Bone marrow (tissue), 2 donors: ENCODE measurements at regions not wholly inside any gene's neighbourhood (a gene's known extent, or its start where the extent isn't known, plus 50 kb on each side); places are given as distances from the start of the nearest gene placed in this dataset.
"Not testable (repeated sequence)": the region's sequence is repeated elsewhere in the genome, so short reads cannot be mapped to it uniquely, and the experiment has no call there.

Experiments
- DNase-seq, 2 donors: peaks; one replicate each; lab custom pipeline; 2025; lab: John Stamatoyannopoulos, UW

DNA sequence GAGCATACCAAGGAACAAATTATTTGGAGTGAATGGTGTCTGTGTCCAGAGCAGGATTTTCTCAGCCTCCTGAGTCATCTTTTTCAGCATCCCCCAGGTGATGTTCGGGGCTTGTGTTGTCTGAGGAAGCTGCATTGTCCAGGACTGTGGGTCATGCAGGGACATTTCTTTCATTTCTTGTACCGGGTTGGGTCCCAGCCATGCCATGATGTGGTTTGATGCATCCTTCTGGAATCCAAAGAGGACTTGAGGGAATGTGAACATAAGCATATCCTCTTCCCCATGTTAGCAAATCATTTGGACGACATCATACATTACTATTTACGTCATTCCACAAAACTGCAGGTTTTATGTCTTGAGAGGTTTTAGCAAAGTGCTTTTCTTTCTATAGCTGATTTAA lies 797.8 kb downstream of the CCDC85A start:
- DNase-seq: no peak

GRCh38 chr2:56985609-56986008 lies 801.8 kb downstream of the CCDC85A start:
- DNase-seq: no peak

DNA sequence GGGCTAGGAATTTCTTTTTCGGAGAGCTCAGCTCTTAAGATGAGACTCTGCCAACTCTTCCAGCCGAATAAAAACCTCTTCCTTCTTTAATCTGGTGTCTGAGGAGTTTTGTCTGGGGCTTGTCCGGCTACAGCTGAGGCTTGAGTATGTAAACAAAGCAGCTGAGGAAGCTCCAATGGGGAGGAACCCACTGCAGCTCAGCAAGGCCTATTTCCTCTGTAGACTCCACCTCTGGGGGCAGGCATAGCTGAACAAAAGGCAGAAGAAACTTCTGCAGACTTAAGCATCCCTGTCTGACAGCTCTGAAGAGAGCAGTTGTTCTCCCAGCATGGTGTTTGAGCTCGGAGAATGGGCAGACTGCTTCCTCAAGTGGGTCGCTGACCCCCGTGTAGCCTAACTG lies 838.7 kb downstream of the CCDC85A start:
- no peak for DNase-seq

GRCh38 chr2:57044931-57045635 lies 861.3 kb downstream of the CCDC85A start:
- DNase-seq: no peak

- DNase-seq: no peak
These were observed 865.5 kb downstream of the CCDC85A start for GRCh38 chr2:57049273-57049672.

GRCh38 chr2:57050007-57050406 lies 866.2 kb downstream of the CCDC85A start:
- no peak for DNase-seq

GRCh38 chr2:57066301-57066700 lies 882.5 kb downstream of the CCDC85A start:
- not testable (repeated sequence) for DNase-seq

GRCh38 chr2:57075226-57075625 lies 891.4 kb downstream of the CCDC85A start:
- DNase-seq: no peak

- DNase-seq: no peak
These were observed 896.2 kb downstream of the CCDC85A start for GRCh38 chr2:57080035-57080434.

DNA sequence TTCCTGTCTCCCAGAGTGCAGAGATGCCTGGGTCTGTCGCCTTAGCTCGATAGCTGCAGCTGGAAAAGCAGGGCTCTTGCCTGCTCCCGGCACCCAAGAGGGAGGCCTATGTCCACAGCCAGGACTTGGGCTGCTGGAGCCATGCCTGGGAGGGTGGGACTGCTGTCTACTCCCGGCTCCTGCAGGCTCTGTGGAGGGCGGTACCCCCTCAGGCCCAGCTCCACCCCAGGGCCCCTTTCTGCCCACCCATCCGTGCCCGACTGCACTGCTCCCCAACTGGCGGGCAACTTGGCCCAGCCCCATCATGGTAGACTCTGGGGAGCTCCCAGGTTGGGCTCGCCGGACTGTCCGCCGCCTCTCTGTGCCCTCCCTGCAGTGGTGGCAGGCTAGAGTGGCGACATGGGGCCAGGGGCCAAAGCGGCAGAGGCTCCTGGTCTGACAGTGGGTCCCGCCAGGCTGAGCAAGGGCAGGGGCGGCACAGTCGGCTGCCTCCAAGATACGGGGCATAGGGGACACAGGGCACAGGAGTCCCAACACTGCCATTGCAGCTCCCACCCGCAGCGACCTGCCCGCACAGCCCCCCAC lies 901.0 kb downstream of the CCDC85A start:
- no peak for DNase-seq

- no peak for DNase-seq
These were observed 909.2 kb downstream of the CCDC85A start for GRCh38 chr2:57093020-57093419.

DNA sequence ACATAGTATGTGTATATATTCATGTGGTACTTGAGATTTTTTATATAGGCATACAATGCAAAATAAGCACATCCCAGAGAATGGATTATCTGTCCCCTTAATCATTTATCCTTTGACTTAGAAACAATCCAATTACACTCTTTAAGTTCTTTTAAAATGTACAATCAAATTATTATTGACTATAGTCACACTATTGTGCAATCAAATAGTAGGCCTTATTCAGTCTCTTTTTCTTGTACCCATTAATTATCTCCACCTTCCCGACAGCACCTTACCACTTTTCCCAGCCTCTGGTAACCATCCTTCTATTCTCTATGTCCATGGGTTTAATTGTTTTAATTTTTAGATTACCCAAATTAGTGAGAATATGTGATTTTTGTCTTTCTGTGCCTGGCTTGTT lies 914.1 kb downstream of the CCDC85A start:
- no peak for DNase-seq

DNA sequence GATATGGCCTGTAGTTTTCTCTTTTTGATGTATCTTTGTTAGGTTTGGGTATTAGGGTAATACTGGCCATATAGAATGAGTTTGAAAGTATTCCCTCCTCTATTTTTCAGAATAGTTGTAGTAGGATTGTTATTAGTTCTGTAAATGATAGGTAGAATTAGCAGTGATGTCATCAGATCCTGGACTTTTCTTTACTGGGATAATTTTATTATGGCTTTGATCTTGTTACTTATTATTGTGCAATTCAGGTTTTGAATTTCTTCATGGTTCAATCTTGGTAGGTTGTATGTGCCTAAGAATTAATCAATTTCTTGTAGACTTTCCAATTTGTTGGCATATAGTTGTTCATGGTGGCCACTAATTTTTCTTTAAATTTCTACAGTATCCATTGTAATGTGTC lies 916.6 kb downstream of the CCDC85A start:
- DNase-seq: no peak

DNA sequence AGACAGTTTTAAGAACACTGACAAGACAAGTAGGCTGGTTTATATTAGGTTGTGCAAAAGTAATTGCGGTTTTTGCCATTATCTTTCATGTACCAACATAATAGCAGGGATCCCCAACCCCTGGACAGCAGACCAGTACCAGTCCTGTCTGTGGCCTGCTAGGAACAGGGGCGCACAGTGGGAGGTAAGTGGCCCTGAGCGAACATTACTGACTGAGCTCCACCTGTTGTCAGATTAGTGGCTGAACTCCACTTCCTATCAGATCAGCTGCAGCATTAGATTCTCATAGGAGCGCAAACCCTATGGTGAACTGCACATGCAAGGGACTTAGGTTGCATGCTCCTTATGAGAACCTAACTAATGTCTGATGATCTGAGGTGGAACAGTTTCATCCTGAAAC lies 921.9 kb downstream of the CCDC85A start:
- DNase-seq: no peak

- no peak for DNase-seq
These were observed 923.6 kb downstream of the CCDC85A start for GRCh38 chr2:57107353-57107752.

GRCh38 chr2:57111531-57111930 lies 927.7 kb downstream of the CCDC85A start:
- DNase-seq: no peak

GRCh38 chr2:57119141-57119540 lies 927.5 kb upstream of the VRK2 start:
- no peak for DNase-seq

- DNase-seq: no peak
These were observed 920.2 kb upstream of the VRK2 start for GRCh38 chr2:57126410-57126809.

DNA sequence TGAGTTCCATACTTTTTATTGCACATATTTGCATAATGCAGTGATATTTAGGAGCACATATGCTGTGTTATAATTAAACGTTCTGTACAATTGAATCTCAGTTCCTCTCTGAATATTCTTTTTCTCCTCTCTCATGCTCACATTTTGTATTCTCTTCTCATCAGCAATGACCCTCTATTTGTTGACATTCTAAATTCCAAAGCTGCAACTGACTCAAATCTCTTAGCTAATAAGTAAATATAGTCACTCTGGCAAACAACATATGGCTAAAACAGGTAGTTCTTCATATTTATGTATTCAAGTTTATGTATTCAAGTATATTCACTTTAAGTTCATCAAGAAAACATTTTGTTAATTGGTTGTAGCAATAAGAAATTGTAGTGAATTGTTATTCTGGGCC lies 907.4 kb upstream of the VRK2 start:
- DNase-seq: no peak

GRCh38 chr2:57141269-57141668 lies 905.3 kb upstream of the VRK2 start:
- no peak for DNase-seq

GRCh38 chr2:57146951-57147350 lies 899.7 kb upstream of the VRK2 start:
- DNase-seq: no peak

DNA sequence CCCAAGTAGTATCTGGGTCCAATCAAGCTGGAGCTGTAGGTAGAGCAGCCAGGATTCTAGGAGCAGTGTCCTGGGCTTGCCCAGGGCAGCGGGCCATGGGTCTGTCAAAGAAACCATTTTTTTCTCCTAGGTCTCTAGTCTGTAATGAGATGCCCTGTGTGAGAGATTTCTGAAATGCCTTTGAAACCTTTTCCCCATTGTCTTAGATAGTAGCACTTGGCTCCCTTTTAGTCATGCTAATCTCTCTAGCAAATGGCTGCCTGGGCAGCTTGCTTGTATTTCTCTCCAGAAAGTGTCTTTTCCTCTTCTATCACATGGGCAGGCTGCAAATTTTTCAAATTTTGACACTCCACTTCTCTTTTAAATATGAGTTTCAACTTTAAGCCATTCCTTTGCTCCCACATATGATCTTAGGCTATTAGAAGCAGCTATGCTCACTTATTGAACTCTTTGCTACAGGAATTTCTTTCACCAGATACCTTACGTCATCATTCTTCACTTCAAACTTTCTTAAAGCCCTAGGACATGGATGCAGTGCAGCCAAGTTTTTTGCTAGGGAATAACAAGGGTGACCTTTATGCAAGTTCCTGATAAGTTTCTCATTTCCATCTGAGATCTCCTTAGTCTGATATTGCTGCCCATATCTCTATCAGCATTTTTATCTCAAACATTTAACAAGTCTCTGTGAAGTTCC lies 890.2 kb upstream of the VRK2 start:
- DNase-seq: no peak

DNA sequence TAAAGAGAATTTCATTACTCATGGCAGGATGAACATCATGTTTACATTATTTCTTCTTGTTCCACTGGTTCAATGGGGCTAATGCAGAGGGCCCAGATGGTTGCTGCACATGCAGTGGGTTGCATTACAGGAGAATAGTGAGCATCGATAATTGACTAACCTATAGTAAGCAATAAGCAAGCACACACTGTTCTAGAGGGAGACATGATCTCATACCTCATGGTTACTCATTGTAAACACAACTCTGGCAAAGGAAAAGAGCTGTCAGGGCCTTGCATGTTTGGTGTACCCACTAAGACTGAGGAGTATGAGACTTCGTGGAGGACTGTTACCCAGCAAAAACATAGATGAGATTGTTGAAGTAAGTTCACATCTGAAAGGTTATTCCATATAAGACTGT lies 885.6 kb upstream of the VRK2 start:
- DNase-seq: no peak

DNA sequence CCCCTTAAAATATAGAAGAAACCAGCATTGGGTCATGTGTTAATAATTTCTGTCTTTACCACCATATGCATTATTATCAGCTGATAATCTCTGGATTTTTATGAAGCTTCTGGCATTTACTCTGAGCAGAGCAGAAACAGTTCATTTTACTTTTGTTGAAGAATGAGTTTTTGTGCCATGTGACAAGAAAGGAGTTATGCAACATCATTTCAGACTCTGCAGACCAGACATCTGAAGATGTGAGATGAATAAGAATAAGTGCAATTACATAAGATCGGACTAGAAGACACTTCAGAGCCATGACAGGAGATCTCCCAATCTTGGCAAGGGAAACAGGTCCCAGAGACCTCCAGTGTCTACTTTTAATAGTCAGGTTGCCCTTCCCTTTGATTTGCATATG lies 869.4 kb upstream of the VRK2 start:
- DNase-seq: no peak
